ENCODE measurements at regions not wholly inside any gene's neighbourhood (a gene's known extent, or its start where the extent isn't known, plus 50 kb on each side); places are given as distances from the start of the nearest gene placed in this dataset.

DNA sequence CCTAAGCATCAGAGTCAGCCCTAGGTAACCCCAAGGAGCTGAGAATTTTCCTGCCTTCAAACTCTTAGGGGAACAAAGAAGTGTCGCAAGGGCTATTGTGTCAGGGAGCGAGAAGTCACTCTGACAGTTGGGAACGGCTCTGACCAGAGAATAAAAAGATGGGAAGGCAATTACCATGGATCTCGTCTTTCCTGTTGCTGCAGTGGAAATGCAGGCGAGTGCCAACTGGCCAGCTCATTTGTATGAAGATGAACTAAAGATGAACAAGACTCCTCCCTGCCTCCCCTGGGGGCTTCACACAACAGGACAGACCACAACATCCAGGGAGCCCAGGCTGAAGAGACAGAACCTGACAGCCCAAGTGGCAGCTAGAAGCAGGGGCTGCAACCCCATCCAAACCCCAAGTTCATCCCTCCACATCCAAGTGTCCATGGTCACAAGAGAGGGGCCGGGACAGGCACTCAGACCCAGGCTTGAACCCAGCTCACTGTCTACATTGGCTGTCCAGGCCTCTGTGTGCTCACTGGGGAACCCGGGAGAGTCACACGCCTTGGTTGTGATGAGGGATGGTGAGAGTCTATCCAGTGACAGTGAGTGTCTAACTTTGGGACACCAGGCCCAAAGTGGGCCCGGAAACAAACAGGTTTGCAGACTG, 322.4 kb downstream of the BCL11B start:
- no peak overlapping the region for H3K9ac ChIP-seq (ENCODE audit: low read depth, low read length)
- no peak overlapping the region for H3K4me3 ChIP-seq (ENCODE audit: low read length)
- H3K9me3 ChIP-seq (ENCODE audit: insufficient read depth, low read depth, low read length), result no peaks in the 10 kb centered on the region
- no peaks in the 10 kb centered on the region for H3K36me3 ChIP-seq (ENCODE audit: insufficient read depth, low read depth, low read length)
- no peak overlapping the region for H3K27ac ChIP-seq (ENCODE audit: low read length)
- H3K4me1 ChIP-seq (ENCODE audit: insufficient read depth, low read length), result no peaks in the 10 kb centered on the region
- no peaks in the 10 kb centered on the region for H3K27me3 ChIP-seq (ENCODE audit: insufficient read depth, low read length)

DNA sequence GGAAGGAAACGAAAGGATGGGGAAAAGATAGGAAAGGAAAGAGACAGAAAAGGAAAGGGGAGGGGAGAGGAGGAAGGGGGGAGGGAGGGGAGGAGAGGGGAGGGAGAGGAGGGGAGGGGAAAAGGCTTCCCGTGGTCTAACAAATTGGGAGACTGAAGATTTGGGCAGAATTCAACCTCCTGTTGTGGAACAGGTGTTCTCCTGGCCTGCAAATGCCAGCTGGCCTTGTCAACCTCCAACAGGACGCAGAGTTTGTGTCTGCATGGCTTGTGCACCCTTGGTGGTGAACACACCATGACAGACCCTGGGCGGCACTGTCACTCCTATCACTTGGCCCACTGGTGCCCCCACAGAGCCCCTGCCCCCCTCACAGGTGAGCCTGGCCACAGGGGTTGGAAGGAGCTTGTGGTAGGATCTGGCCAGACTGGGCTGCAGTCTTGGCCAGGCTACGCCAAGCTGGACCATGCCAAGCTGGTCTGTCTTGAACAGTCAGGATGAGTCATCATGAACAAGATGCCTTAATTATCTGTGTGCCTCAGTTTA, 321.6 kb downstream of the BCL11B start:
- no peak overlapping the region for H3K27ac ChIP-seq (ENCODE audit: low read length)
- no peaks in the 10 kb centered on the region for H3K27me3 ChIP-seq (ENCODE audit: insufficient read depth, low read length)
- no peaks in the 10 kb centered on the region for H3K4me1 ChIP-seq (ENCODE audit: insufficient read depth, low read length)
- H3K9me3 ChIP-seq (ENCODE audit: insufficient read depth, low read depth, low read length), result no peaks in the 10 kb centered on the region
- H3K9ac ChIP-seq (ENCODE audit: low read depth, low read length), result no peak overlapping the region
- no peak overlapping the region for H3K4me3 ChIP-seq (ENCODE audit: low read length)
- H3K36me3 ChIP-seq (ENCODE audit: insufficient read depth, low read depth, low read length), result no peaks in the 10 kb centered on the region

DNA sequence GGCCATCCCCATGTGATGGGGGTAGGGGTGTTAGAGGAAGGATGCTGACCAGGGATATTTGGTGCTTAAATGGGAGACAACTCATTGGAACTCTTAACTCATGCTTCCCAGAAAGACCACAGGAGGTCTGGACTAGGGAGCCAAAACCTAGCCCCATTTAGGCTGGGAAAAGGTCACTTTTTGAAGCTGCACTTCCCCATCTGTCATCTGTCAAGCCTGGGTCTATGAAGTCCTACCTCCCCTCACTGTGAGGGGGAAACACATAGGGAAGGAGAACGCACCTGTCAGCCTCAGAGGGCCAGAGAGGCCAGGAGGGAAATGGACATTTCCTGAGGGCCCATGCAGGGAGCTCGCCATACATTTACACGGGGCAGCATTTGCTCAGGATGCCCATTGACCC, 321.0 kb downstream of the BCL11B start:
- no peak overlapping the region for H3K4me3 ChIP-seq (ENCODE audit: low read length)
- no peak overlapping the region for H3K27ac ChIP-seq (ENCODE audit: low read length)
- H3K9me3 ChIP-seq (ENCODE audit: insufficient read depth, low read depth, low read length), result no peaks in the 10 kb centered on the region
- no peaks in the 10 kb centered on the region for H3K36me3 ChIP-seq (ENCODE audit: insufficient read depth, low read depth, low read length)
- no peaks in the 10 kb centered on the region for H3K27me3 ChIP-seq (ENCODE audit: insufficient read depth, low read length)
- no peaks in the 10 kb centered on the region for H3K4me1 ChIP-seq (ENCODE audit: insufficient read depth, low read length)
- H3K9ac ChIP-seq (ENCODE audit: low read depth, low read length), result no peak overlapping the region

DNA sequence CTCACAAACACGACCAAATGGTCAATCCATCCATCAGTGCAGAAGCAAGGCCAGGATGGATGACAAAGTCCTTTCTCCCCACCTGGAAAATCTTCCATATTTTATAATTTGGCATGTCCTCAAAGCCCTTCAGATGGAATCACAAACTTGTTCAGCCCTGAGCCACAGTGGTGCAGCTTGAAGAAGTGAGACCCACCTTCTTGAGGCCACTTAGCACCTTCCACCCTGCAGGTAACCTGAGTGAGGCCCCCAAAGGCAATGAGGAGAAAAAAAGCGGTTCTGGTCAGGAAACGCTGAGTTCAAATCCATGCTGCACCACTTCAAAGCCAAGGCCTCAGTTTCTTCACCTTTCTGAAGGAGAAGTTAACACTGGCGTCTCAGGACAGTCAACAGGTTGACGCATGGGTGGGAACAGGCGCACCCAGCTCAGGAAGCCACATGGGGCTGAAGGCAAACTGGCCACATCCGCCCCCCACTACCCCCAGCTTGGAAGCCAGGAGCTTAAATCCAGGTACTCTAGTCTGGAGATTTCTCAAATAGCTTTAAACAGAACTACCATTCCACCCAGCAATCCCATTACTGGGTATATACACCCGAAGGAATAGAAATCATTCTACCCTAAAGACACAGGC, 320.4 kb downstream of the BCL11B start:
- Histone ChIP-seq H3K27ac (ENCODE audit: low read length) (no peak overlapping the region), H3K4me1 (ENCODE audit: insufficient read depth, low read length) (no peaks in the 10 kb centered on the region), H3K36me3 (ENCODE audit: insufficient read depth, low read depth, low read length) (no peaks in the 10 kb centered on the region), H3K27me3 (ENCODE audit: insufficient read depth, low read length) (no peaks in the 10 kb centered on the region), H3K9me3 (ENCODE audit: insufficient read depth, low read depth, low read length) (no peaks in the 10 kb centered on the region), H3K9ac (ENCODE audit: low read depth, low read length) (no peak overlapping the region), H3K4me3 (ENCODE audit: low read length) (no peak overlapping the region)

DNA sequence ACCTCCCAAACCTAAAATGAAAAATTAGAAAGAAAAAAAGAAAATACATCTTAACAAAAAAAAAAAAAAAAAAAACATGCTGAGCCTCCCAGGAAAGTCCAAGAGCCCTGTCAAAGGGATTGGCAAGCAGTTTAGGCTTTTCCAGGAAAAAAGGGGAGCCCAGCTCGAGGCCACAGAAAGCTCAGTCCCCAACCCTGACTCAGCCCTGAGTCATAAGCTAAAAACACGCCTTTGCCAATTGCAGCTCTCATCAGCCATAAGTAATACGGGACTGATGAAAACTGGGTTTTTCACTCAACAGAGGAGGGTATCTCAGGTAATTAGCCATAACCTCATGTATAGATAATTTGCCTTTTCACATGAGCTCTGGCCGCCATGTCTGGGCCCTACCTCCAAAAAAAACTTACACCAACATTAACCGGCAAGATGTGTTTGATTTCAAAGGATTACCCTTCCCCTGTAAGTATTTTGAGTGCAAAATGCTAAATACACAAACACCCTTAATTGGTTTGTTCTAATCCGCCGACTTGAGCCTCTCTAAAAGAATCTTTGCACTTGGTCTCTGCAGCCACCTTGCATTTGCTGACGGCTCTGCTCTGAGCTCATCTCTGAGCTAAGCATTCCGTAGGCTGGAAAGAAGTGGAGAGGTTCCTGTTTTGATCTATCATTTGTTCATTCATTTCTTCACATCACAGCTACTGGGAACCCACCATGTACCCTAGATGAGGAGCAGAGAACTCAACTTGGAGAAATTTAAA, 319.2 kb downstream of the BCL11B start:
- Histone ChIP-seq H3K36me3 (ENCODE audit: insufficient read depth, low read depth, low read length) (no peaks in the 10 kb centered on the region), H3K4me3 (ENCODE audit: low read length) (no peak overlapping the region), H3K9me3 (ENCODE audit: insufficient read depth, low read depth, low read length) (no peaks in the 10 kb centered on the region), H3K4me1 (ENCODE audit: insufficient read depth, low read length) (no peaks in the 10 kb centered on the region), H3K27ac (ENCODE audit: low read length) (no peak overlapping the region), H3K9ac (ENCODE audit: low read depth, low read length) (no peak overlapping the region), H3K27me3 (ENCODE audit: insufficient read depth, low read length) (no peaks in the 10 kb centered on the region)

DNA sequence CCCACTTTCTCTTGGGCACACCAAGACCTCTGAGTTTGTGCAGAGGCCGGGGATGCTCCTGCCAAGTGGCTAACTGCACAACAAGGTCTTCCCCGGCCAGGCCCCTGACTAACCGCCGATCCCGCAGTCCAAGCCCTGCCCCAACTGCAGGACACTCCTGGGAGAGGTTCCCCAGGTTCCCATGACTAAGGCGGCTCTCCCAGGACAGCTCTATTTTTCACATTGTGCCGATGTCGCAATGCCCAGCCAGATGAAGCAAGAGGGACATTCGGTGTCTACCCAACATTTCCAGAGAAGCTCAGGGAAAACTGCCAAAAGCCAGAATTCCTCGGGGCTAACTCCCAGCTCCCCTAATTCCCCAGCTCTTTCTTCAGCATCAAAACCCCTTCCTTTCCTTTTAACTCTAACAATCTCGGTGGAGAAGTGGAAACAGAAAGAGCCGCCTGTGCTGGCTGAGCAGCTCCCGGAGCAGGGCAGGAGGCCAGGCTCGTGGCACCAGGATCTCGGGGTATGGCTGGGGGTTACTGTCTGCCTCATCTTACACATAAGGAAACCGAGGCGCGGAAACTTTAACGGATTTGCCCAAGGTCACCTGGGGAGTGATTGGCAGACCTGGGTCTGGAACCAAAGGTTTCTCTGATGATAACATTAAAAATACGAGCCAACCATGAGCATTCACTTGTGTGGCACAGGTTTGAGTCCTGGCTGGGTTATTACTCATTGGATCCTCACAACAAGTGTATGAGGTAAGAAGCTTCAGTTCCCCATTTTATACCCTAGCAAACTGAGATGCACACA, 318.2 kb downstream of the BCL11B start:
- Histone ChIP-seq H3K27ac (ENCODE audit: low read length) (no peak overlapping the region), H3K4me1 (ENCODE audit: insufficient read depth, low read length) (no peaks in the 10 kb centered on the region), H3K27me3 (ENCODE audit: insufficient read depth, low read length) (no peaks in the 10 kb centered on the region), H3K9ac (ENCODE audit: low read depth, low read length) (no peak overlapping the region), H3K36me3 (ENCODE audit: insufficient read depth, low read depth, low read length) (no peaks in the 10 kb centered on the region), H3K4me3 (ENCODE audit: low read length) (no peak overlapping the region), H3K9me3 (ENCODE audit: insufficient read depth, low read depth, low read length) (no peaks in the 10 kb centered on the region)

DNA sequence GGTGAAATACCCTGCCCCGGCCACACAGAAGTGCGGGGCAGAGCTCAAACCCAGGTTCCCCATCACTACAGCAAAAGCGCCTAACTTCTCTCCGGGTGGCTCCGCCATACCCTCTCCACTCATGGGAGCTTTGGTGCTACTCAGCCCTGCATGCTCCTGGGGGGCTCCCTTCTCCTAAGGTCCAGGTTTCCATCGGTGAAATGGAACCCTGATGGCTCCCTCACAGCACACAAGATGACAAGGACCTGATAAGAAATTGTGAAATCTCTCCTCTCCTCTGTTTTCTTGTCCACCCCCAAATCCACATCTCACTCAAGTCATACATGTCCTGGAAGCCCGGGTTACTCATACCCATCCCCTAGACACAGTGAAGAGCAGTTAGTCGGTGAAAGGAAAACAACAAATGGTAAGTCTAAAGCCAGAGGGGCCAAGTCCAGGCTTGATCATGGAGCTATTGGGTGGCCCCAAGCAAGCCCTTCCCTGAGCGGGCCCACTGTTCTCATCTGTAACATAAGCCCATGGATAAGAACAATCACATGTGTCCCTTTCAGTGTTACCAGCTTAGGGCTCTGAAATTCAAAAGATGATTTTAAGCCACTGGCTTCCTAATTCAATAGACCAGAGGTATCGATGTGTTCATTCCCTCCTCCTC, 317.5 kb downstream of the BCL11B start:
- H3K9me3 ChIP-seq (ENCODE audit: insufficient read depth, low read depth, low read length), result no peaks in the 10 kb centered on the region
- H3K36me3 ChIP-seq (ENCODE audit: insufficient read depth, low read depth, low read length), result no peaks in the 10 kb centered on the region
- H3K9ac ChIP-seq (ENCODE audit: low read depth, low read length), result no peak overlapping the region
- H3K27me3 ChIP-seq (ENCODE audit: insufficient read depth, low read length), result no peaks in the 10 kb centered on the region
- H3K4me3 ChIP-seq (ENCODE audit: low read length), result no peak overlapping the region
- H3K4me1 ChIP-seq (ENCODE audit: insufficient read depth, low read length), result no peaks in the 10 kb centered on the region
- H3K27ac ChIP-seq (ENCODE audit: low read length), result no peak overlapping the region

DNA sequence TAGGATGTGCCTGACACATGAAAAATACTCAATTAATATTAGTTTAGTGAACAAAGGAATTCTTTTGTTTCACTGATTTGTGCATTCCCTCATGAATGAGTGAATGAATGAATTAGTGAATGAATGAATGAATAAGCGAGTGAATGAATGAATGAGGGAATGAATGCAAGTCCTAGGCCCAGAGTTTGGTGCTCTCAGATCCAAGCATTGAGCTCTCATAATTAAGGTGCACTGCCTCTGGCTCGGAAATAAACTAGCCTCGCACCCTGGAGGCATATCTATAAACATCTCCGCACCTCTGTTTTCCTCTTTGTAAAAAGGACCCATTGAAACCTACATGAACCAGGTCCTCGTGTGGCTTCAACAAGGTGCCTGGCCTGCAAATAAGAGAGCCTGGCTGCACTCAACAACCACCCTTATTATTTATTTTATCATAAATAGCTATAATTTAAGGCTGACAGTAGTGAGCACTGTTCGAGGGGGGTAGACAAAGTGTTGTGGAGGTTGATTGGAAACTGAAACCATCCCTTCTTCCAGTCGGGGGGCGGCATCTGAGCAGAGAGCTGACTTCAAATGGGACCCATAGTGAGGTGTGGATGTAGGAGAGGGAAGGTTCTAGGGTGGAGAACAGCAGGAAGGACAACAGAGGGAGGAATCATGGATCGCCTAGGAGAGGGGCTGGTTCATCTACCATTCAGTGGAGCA, 316.8 kb downstream of the BCL11B start:
- Histone ChIP-seq H3K9ac (ENCODE audit: low read depth, low read length) (no peak overlapping the region), H3K4me3 (ENCODE audit: low read length) (no peak overlapping the region), H3K36me3 (ENCODE audit: insufficient read depth, low read depth, low read length) (no peaks in the 10 kb centered on the region), H3K9me3 (ENCODE audit: insufficient read depth, low read depth, low read length) (no peaks in the 10 kb centered on the region), H3K4me1 (ENCODE audit: insufficient read depth, low read length) (no peaks in the 10 kb centered on the region), H3K27ac (ENCODE audit: low read length) (no peak overlapping the region), H3K27me3 (ENCODE audit: insufficient read depth, low read length) (no peaks in the 10 kb centered on the region)

DNA sequence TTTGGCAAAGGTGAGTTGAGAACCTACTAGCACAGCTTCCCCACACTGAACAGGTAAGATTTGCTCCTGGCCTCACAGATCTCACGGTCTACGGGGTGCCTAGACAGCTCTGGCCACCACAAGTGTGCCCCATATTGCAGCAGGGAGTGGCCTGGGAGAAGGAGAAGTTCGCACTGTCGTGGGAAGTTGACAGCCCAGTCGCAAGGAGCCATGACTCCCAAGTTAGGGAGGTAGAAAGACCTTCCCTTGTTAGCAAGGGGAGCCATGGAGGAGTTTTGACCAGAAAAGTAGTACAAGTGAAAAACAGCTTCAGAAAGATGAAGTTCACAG, 316.3 kb downstream of the BCL11B start:
- Histone ChIP-seq H3K4me1 (ENCODE audit: insufficient read depth, low read length) (no peaks in the 10 kb centered on the region), H3K4me3 (ENCODE audit: low read length) (no peak overlapping the region), H3K9ac (ENCODE audit: low read depth, low read length) (no peak overlapping the region), H3K27me3 (ENCODE audit: insufficient read depth, low read length) (no peaks in the 10 kb centered on the region), H3K9me3 (ENCODE audit: insufficient read depth, low read depth, low read length) (no peaks in the 10 kb centered on the region), H3K27ac (ENCODE audit: low read length) (no peak overlapping the region), H3K36me3 (ENCODE audit: insufficient read depth, low read depth, low read length) (no peaks in the 10 kb centered on the region)

DNA sequence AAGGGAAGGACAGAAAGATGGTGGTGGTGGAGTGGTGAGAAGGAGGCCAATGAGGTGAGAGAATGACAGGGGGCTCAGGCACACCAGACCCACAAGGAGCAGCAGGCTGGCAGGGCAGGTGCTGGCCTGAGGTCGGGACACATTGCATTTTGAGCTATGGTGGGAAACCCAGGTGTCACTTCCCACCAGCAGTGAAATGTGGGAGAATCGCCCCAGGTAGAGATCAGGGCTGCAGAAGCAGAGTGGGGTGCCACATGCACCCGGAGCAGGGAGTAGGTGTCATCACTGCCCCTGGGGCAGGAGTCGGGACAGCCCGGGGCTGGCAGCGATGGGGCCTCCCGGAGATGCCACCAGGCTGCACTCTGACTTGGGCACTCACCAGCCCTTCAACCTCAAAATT, 315.8 kb downstream of the BCL11B start:
- Histone ChIP-seq H3K27me3 (ENCODE audit: insufficient read depth, low read length) (no peaks in the 10 kb centered on the region), H3K4me3 (ENCODE audit: low read length) (no peak overlapping the region), H3K9me3 (ENCODE audit: insufficient read depth, low read depth, low read length) (no peaks in the 10 kb centered on the region), H3K4me1 (ENCODE audit: insufficient read depth, low read length) (no peaks in the 10 kb centered on the region), H3K9ac (ENCODE audit: low read depth, low read length) (no peak overlapping the region), H3K27ac (ENCODE audit: low read length) (no peak overlapping the region), H3K36me3 (ENCODE audit: insufficient read depth, low read depth, low read length) (no peaks in the 10 kb centered on the region)

DNA sequence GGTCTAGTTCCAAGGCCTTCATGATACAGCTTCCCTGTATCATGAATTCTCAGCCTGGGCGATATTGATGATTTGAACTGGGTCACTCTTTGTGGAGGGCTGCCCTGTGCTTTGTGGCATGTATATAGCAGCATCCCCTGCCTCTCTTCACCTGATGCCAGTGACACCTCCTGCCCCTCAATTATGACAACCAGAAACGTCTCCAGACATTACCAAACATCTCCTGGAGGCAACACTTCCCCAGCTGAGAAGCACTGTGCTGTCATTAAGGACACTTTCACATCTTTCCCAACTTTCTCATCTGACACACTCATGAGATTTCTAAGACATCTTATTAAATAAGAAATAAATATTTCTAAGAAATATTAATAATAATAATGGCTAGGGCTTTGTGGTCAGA, 315.3 kb downstream of the BCL11B start:
- H3K27me3 ChIP-seq (ENCODE audit: insufficient read depth, low read length), result no peaks in the 10 kb centered on the region; the same call in 1 of the 2 replicates
- H3K9ac ChIP-seq (ENCODE audit: low read depth, low read length), result no peak overlapping the region
- no peaks in the 10 kb centered on the region for H3K9me3 ChIP-seq (ENCODE audit: insufficient read depth, low read depth, low read length)
- no peak overlapping the region for H3K27ac ChIP-seq (ENCODE audit: low read length)
- no peak overlapping the region for H3K4me3 ChIP-seq (ENCODE audit: low read length)
- no peaks in the 10 kb centered on the region for H3K4me1 ChIP-seq (ENCODE audit: insufficient read depth, low read length)
- no peaks in the 10 kb centered on the region for H3K36me3 ChIP-seq (ENCODE audit: insufficient read depth, low read depth, low read length)
